Liver (tissue), 8 donors: ENCODE measurements at regions not wholly inside any gene's neighbourhood (a gene's known extent, or its start where the extent isn't known, plus 50 kb on each side); places are given as distances from the start of the nearest gene placed in this dataset.

ENCODE experiments used
- DNase-seq: peaks from one replicate; pipeline ENCODE4 v3.0.0-alpha.2; 2017; ENCODE audit warnings: low spot score
- H3K27ac ChIP-seq, 2 donors: one replicate each; pipeline ENCODE4 v1.7.0; 2013; ENCODE audit warnings: inconsistent platforms in 2 of 2, low read length in 2 of 2, control low read depth in 1 of 2, low read depth in 1 of 2, mild to moderate bottlenecking in 1 of 2
- H3K27me3 ChIP-seq, 4 donors: one replicate each; pipeline versions ENCODE4 v1.6.1 to v1.7.0; 2013; ENCODE audit warnings: low read length in 3 of 4, inconsistent platforms in 1 of 4, mild to moderate bottlenecking in 1 of 4, moderate library complexity in 1 of 4; ENCODE audit not compliant: control insufficient read depth in 4 of 4, insufficient read depth in 4 of 4
- H3K36me3 ChIP-seq, 4 donors: one replicate each; pipeline versions ENCODE4 v1.6.1 to v1.7.0; 2013; ENCODE audit warnings: low read length in 3 of 4, mild to moderate bottlenecking in 3 of 4, low read depth in 1 of 4, moderate library complexity in 1 of 4; ENCODE audit not compliant: control insufficient read depth in 4 of 4, insufficient read depth in 3 of 4
- H3K4me1 ChIP-seq, 4 donors: one replicate each; pipeline versions ENCODE4 v1.6.1 to v1.7.0; 2013; ENCODE audit warnings: low read length in 3 of 4, mild to moderate bottlenecking in 3 of 4, moderate library complexity in 1 of 4; ENCODE audit not compliant: control insufficient read depth in 4 of 4, insufficient read depth in 4 of 4
- H3K4me3 ChIP-seq, 3 donors: one replicate each; pipeline versions ENCODE4 v1.6.1 to v1.7.0; 2013; ENCODE audit warnings: low read length in 3 of 3, control low read depth in 1 of 3, low read depth in 1 of 3, mild to moderate bottlenecking in 1 of 3
- H3K9ac ChIP-seq, 2 donors: one replicate each; pipeline ENCODE4 v1.7.0; 2013; ENCODE audit warnings: low read length in 2 of 2, mild to moderate bottlenecking in 2 of 2, moderate library complexity in 2 of 2, control low read depth in 1 of 2, low read depth in 1 of 2
- H3K9me3 ChIP-seq, 4 donors: one replicate each; pipeline versions ENCODE4 v1.6.1 to v1.7.0; 2013; ENCODE audit warnings: low read length in 3 of 4; ENCODE audit not compliant: control insufficient read depth in 4 of 4
- ATF3 ChIP-seq: IDR thresholded peaks from 2 replicates; pipeline ENCODE4 v1.6.1; 2016; ENCODE audit warnings: antibody characterized with exemption
- CTCF ChIP-seq: fragments of 150-350 bp; IDR thresholded peaks from 2 replicates; pipeline ENCODE4 v1.5.1; 2017; ENCODE audit warnings: improper control_type of control experiment, low read depth, low read length; ENCODE audit not compliant: missing input control
- EGR1 ChIP-seq, 2 donors: IDR thresholded peaks; 2 replicates each; pipeline ENCODE4 v1.6.1; 2016 to 2018; ENCODE audit warnings: antibody characterized with exemption in 2 of 2, low read depth in 2 of 2
- FOXA1 ChIP-seq: IDR thresholded peaks from 2 replicates; pipeline ENCODE4 v1.6.1; 2016; ENCODE audit warnings: antibody characterized with exemption
- FOXA2 ChIP-seq: IDR thresholded peaks from 2 replicates; pipeline ENCODE4 v1.6.1; 2016; ENCODE audit warnings: antibody characterized with exemption
- GABPA ChIP-seq, 2 donors: IDR thresholded peaks in 1 of 2; conservative IDR thresholded peaks in 1 of 2; 2 replicates each; pipeline ENCODE4 v1.6.1; 2016; ENCODE audit warnings: antibody characterized with exemption in 2 of 2, mild to moderate bottlenecking in 1 of 2, moderate library complexity in 1 of 2
- HNF4G ChIP-seq: IDR thresholded peaks from 2 replicates; pipeline ENCODE4 v1.6.1; 2016; ENCODE audit warnings: antibody characterized with exemption
- JUND ChIP-seq, 2 donors: IDR thresholded peaks; 2 replicates each; pipeline ENCODE4 v1.6.1; 2016; ENCODE audit warnings: antibody characterized with exemption in 2 of 2
- MAX ChIP-seq: IDR thresholded peaks from 2 replicates; pipeline ENCODE4 v1.6.1; 2016; ENCODE audit warnings: antibody characterized with exemption
- RAD21 ChIP-seq, 2 donors: IDR thresholded peaks; 2 replicates each; pipeline ENCODE4 v1.6.1; 2016; ENCODE audit warnings: antibody characterized with exemption in 2 of 2, mild to moderate bottlenecking in 2 of 2
- REST ChIP-seq: IDR thresholded peaks from 2 replicates; pipeline ENCODE4 v1.6.1; 2016; ENCODE audit warnings: antibody characterized with exemption, mild to moderate bottlenecking
- RXRA ChIP-seq, 2 donors: IDR thresholded peaks; 2 replicates each; pipeline ENCODE4 v1.6.1; 2017 to 2018; ENCODE audit warnings: antibody characterized with exemption in 2 of 2, mild to moderate bottlenecking in 1 of 2
- TAF1 ChIP-seq: conservative IDR thresholded peaks from 2 replicates; pipeline ENCODE4 v1.6.1; 2016; ENCODE audit warnings: antibody characterized with exemption, mild to moderate bottlenecking
- ZBTB33 ChIP-seq: IDR thresholded peaks from 2 replicates; pipeline ENCODE4 v1.6.1; 2016; ENCODE audit warnings: antibody characterized with exemption
- WGBS: extraction: QIAGEN DNeasy Blood & Tissue Kit; methylation state at CpG from one replicate; pipeline ENCODE4 v1.1.7; 2013; 5-methylcytosine and 5-hydroxymethylcytosine counted together
- donor health status: healthy.
- donor health status: healthy.
- donor health status: healthy.
- donor health status: healthy.
- donor health status: healthy.

- no peak overlapping the region for H3K4me3 ChIP-seq
- no peak overlapping the region for H3K27ac ChIP-seq
- 89% methylated on average over 4 of the region's 4 CpGs for WGBS
- no peaks in the 10 kb centered on the region for H3K27me3 ChIP-seq
- no peaks in the 10 kb centered on the region for H3K9me3 ChIP-seq
- TF ChIP-seq FOXA1 = no peak
- no peak for TF ChIP-seq HNF4G
- TF ChIP-seq ATF3 = no peak
- no peak for TF ChIP-seq RXRA (IDR thresholded peaks at IDR 0.05)
- no peak for TF ChIP-seq TAF1
- no peak for TF ChIP-seq MAX
- no peak for TF ChIP-seq CTCF
- TF ChIP-seq FOXA2 = no peak
- TF ChIP-seq ZBTB33 = no peak
- TF ChIP-seq REST = no peak
- TF ChIP-seq RAD21 (IDR thresholded peaks at IDR 0.05) = no peak
- TF ChIP-seq JUND (IDR thresholded peaks at IDR 0.05) = no peak
- no peak for TF ChIP-seq EGR1 (IDR thresholded peaks at IDR 0.05; ENCODE audit: low read depth in 2 of 2)
- no peak for TF ChIP-seq GABPA (IDR thresholded peaks at IDR 0.05 in 1 of 2, conservative IDR thresholded peaks at IDR 0.05 in 1 of 2)
- no peaks in the 10 kb centered on the region for H3K36me3 ChIP-seq
- peaks cover 0 to under 1% (median 0%) of the 10 kb centered on the region in 4 donors for H3K4me1 ChIP-seq
- no peak for DNase-seq
- H3K9ac ChIP-seq = no peak overlapping the region
Observed at GRCh38 chr16:54437921-54438320, 151.3 kb upstream of the IRX3 start.

DNA sequence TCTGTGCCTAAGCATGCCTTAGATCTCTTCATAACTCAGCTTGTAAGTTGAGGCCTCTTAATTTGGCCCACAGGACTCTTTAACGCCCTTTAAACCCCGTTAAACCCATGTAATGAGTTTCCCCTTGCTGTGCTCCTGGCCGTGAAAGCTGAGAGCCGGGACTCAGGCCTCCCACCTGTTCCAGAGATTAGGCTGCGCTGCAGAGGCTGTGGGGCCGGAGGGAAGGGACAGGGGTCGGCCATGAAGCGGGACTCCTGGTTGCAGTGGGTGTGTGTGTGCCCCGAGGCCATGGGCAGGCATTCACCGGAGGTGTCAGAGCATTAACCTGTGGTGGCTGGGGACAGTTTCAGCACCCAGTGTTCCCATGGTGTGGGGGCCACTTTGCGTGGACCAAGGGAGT lies 150.8 kb upstream of the IRX3 start:
- Histone ChIP-seq H3K4me3 (no peak overlapping the region), H3K9ac (no peak overlapping the region), H3K27me3 (no peaks in the 10 kb centered on the region), H3K9me3 (no peaks in the 10 kb centered on the region), H3K27ac (no peak overlapping the region), H3K36me3 (no peaks in the 10 kb centered on the region), H3K4me1 (no peaks in the 10 kb centered on the region)
- WGBS = 80% methylated on average over 11 of the region's 11 CpGs
- TF ChIP-seq CTCF (no peak), MAX (no peak)
- DNase-seq = no peak
